ENCODE measurements at regions not wholly inside any gene's neighbourhood (a gene's known extent, or its start where the extent isn't known, plus 50 kb on each side); places are given as distances from the start of the nearest gene placed in this dataset.

- no peak for DNase-seq
These were observed 463.1 kb downstream of the MATN1 start for GRCh38 chr1:30260318-30260717.

GRCh38 chr1:30259631-30260030, 463.8 kb downstream of the MATN1 start:
- no peak for DNase-seq

GRCh38 chr1:30258876-30259275, 464.5 kb downstream of the MATN1 start:
- DNase-seq, result no peak

DNA sequence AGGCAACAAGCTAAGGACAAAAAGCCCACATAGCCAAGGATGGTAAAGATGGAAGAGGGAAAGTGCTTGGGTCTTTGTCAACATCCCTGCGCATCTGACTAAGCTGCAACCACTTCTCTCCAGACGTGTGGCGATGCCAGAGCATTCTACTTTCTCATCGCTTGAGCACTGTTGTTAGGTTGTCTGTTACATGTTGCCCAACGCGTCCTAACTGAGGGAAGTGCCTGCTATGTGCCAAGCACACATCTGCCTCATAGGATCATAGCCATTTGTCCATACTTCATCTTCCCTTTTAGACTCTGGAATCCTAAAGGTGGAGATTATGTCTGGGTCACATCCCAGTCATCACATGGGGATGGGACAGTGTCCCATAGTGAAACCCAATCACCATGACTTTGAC, 464.9 kb downstream of the MATN1 start:
- no peak for DNase-seq

- DNase-seq, result no peak
These were observed 465.5 kb downstream of the MATN1 start for GRCh38 chr1:30257742-30258380.

- no peak for DNase-seq
These were observed 466.1 kb downstream of the MATN1 start for GRCh38 chr1:30257322-30257721.

DNA sequence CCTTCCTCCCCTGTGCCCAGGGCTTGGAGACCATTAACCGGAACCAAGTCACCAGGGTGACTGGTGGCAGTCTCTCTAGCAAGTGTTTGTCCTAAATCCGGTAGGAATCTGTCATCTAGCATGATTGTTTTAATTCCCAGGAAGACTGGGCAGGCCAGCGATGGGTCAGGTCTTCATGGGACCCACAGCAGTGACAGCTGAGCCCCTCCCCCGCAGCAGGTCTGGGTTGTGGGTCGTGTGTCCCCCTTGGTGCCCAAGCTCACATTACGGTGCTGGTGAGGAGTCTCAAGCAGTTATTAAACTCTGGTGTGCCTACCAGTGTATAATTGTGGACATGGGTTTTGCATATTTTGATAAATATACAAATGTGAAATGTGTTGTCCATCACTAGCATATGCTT, 466.5 kb downstream of the MATN1 start:
- DNase-seq, result no peak

- no peak for DNase-seq
These were observed 468.2 kb downstream of the MATN1 start for GRCh38 chr1:30255111-30255724.

DNA sequence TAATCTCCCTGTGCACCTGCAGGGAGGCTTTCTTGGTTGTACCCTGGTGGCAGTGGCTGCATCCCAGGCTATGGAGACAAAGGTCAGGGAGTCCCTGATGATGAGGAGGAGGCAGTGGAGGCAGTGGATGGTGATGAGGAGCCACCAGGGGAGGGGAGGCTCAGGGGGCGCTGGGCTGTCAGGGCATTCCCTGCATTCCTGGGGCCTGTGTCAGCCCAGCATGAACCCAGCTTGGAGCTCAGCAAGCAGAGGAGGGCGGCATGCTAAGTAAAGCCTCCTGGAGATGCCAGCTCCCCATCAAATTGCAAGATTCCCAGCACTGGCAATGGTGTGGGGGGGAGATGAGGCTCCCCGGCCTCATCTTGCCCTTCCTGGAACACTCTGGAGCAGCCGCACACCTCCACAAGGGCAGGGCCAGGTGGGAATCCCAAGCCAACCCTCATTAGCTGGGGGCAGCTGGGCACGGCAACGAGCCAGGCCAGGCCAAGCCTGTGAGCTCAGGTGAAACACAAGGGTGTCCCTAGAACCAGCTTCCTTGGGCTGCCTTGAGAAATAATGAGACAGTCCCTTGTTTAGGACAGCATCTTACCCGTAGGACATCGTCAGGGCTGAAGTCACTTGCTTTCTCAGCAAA, 469.5 kb downstream of the MATN1 start:
- DNase-seq, result peak; percentile 10

DNA sequence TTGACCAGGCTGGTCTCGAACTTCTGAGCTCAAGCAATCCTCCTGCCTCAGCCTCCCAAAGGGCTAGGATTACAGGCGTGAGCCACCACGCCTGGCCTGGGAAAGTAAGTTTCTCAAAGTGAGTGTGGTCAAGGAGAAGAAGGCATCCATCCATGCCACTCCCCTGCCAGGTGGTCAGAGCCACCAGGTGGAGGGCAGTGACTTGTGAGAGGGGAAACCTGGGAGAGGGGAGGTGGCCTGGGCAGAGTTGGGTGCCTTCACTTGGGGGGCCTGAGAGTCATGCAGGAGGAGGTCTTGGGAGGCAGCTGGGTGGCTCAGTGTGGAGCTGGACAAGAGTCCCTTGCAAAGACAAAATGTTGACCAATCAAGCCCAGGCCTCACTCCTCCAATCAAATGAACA, 470.0 kb downstream of the MATN1 start:
- DNase-seq, result no peak

DNA sequence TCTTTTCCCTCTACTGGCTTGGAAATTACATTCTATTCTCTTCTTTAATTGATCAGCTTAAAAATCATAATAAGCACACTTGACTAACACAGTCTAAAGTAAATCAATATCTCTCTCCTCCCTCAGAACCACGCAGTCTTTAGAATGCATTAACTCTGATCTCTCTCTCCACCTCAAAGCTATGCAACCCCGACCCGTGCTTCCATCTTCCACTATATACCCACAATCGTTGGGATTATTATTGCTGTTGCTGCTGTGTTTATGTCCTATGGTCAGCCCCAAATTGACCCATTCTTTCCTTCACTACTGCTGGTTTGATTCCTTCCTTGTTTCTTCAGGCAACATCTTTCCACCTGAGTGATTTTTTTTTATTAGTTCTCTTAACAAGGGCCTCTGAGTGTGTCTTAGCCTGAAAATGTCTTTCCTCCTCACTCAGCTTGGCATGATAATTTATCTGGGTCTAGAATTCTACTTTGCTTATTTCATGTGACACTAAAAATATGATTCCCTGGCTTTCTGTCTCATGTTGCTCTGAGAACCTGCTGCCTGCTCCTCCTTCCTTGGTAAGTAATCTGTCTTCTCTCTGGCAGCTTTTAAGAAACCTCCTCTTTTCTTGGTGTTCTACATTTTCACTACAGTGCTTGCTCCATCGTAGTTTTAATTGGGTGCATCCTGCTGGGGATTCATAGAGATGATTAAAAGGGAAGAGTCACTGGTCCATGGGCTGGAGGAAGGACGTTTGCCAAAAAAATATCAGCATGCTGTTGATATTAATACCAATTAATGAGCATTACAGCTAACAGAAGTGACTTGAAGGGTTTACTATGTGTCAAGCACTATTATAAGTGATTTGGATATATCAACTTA, 472.2 kb downstream of the MATN1 start:
- DNase-seq, result no peak

DNA sequence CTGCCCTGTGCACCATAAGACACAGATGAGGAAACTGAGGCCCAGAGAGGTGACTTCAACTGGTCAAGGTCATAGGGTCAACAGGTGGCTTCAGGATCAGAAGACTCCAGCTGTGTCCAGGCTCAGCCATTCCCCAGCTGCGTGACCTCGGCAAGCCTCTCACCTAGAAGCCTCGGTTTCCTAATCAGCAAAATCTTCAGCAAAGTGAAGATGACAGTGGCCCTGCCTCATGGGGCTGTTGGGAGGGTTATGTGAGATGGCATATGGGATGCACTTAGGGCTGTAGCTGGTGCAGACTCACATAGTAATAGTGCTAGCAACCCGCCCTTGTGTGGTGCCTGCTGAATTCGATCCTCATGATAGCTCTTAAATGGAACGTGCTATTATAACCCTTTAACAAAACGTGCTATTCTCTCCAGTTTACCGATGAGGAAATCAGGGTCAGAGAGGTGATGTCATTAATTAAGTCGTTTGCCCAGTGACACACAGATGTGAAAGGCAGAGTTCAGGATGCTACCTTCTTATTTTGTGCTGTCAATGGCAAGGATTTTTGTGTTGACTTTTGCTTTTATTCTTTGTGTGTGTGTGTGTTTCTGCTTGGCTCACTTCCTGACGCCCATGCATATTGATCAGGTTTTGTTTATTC, 472.9 kb downstream of the MATN1 start:
- no peak for DNase-seq

DNA sequence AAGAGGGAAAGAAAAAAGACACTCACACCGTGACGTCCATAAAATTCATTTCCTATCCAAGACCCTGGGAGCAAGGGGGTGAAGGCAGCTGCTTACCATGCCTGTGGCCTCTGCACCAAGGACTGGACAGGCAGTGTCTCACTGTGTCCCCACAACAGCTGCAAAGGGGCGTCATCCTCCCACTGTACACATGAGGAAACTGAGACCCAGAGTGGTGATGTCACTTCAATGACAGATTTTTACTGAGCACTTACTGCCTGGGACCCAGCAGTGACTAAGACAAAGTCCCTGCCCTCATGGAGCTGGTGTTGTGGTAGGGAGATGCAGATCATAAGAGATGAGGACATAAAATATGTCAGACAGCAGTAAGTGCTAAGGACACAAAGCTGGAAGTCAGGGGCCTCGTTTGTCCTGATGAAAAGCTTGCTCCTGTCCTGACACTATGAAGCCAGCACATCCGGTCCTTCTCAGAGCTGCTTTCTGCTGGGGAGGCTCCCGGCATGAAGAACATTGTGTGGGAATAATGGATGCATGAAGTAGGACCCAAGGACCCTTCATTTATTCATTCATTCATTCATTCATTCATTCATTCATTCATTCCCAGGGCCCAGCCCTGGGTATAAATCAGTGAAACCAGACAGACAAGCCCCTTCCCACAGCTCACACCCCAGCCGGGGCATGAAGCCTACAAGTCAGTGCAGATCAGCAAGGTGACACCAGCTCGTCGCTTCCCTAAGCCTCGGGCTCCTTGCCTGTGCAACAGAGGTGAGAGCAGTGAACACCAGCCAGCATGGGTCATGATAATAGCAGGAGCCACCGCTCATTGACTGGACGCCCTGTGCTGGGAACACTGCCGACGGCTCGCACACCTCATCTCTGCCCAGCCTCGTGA, 473.7 kb downstream of the MATN1 start:
- DNase-seq, result no peak

GRCh38 chr1:30248774-30249173, 474.6 kb downstream of the MATN1 start:
- no peak for DNase-seq

GRCh38 chr1:30248373-30248772, 475.0 kb downstream of the MATN1 start:
- DNase-seq, result no peak

DNA sequence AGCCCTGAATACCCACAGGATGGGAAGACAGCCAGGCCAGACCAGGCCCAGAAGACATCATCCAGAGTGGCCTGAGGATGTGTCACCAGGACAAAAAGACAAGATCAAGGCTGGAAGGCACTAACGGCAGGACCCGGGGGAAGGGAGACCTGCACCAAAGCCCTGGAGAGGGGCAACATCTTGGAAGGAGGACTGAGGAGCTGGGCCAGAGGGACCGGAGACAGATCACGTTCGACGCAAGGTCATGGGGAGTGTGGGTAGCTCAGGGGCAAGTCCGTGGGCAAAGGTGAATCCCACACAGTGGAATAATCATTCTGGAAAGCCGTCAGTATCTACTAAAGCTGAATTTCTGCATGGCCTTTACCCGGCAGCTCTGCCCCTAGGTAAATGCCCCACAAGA, 478.6 kb downstream of the MATN1 start:
- DNase-seq, result no peak

DNA sequence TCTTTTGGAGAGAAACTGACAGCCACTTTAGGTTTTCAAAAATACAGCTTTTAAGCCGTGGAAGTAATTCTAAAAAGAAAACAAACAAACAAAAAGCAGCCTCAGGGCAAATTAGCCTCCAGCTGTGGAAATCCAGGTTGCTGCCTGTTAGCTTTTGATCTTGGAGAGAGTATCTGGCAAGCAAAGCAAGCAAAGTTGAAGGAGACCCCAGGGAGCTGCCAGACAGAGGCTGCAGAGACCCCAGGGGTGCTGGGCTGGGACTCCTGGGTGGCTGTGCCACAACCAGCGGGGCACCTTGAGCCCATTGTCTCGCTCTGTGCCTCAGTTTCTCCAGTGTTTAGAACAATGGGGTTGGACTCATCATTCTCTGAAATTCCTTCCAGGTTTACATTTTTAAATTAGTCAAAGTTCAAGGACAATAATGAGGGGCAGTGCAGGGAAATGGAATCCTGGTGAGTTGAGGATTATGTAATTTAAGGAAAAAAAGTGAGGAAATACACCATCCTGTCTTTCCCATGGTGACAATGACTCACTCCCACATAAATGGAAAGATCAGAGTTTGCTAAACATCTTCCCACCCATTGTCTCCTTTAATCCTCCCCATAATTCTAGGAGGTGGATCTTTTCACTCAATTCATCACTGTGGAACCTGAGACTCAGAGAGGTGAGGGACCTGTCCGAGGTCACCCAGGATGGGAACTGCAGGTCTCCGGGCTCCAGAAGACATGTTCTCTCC, 480.5 kb downstream of the MATN1 start:
- no peak for DNase-seq

GRCh38 chr1:30242168-30242567, 481.2 kb downstream of the MATN1 start:
- DNase-seq, result no peak

DNA sequence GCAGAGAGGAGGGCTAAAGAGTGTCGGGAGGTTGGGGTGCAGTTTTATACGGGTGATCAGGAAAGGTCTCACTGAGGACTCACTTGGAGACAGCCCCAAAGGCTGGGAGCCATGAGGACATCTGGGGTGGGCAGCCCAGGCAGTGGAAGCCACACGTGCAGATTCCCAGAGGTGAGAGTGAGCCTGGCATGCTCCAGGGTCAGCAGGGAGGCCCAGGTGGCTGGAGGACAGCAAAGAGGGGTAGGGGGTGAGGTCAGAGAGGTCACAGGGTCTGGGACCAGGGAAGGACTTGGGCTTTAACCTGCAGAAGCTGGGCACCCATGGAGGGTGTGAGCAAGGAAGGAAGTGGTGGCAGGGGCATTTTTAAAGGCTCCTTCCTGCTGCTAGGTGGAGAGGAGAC, 481.7 kb downstream of the MATN1 start:
- no peak for DNase-seq

GRCh38 chr1:30234091-30234490, 489.3 kb downstream of the MATN1 start:
- DNase-seq, result no peak

GRCh38 chr1:30232288-30232899, 491.0 kb downstream of the MATN1 start:
- no peak for DNase-seq
